Naive thymus-derived CD4-positive, alpha-beta T cell (primary cell): ENCODE measurements at regions not wholly inside any gene's neighbourhood (a gene's known extent, or its start where the extent isn't known, plus 50 kb on each side); places are given as distances from the start of the nearest gene placed in this dataset.

Experiments used
- ATAC-seq: fragments of 150-1000 bp; cut with Tn5 transposase; 2 replicates; pipeline ENCODE4 v1.10.0; 2021; ENCODE audit warnings: mild to moderate bottlenecking, moderate library complexity
- CTCF ChIA-PET: fragments of 350-600 bp; sonication (Branson Sonifier 250); formaldehyde crosslinking; loops from one replicate; lab custom pipeline; 2021; ENCODE audit warnings: antibody characterized with exemption; lab: Charles Lee
- POLR2A ChIA-PET: fragments of 350-600 bp; sonication (Branson Sonifier 250); formaldehyde crosslinking; loops from one replicate; lab custom pipeline; 2021; ENCODE audit warnings: antibody characterized with exemption, inconsistent platforms; lab: Charles Lee
- DNase-seq, 9 donors: peaks; one replicate each; pipeline versions ENCODE4 v3.0.0 to v3.0.0-alpha.2; 2020 to 2022; ENCODE audit warnings: mixed read lengths in 1 of 9
- H3K27ac ChIP-seq: one replicate; pipeline ENCODE4 v1.7.0; 2013; ENCODE audit warnings: mild to moderate bottlenecking, low read depth, low read length, moderate library complexity
- H3K27me3 ChIP-seq, 2 donors: one replicate each; pipeline ENCODE4 v1.7.0; 2013; ENCODE audit warnings: low read length in 2 of 2, mild to moderate bottlenecking in 2 of 2, moderate library complexity in 2 of 2; ENCODE audit not compliant: control insufficient read depth in 2 of 2, insufficient read depth in 2 of 2
- H3K36me3 ChIP-seq, 3 experiments: 1 replicate in 2 of 3; 2 replicates in 1 of 3; pipeline ENCODE4 v1.7.0; 2013; ENCODE audit warnings: low read length in 3 of 3, mild to moderate bottlenecking in 3 of 3, moderate library complexity in 1 of 3; ENCODE audit not compliant: insufficient read depth in 3 of 3, control insufficient read depth in 2 of 3
- H3K4me1 ChIP-seq, 2 donors: one replicate each; pipeline ENCODE4 v1.7.0; 2013; ENCODE audit warnings: low read length in 2 of 2, mild to moderate bottlenecking in 2 of 2, moderate library complexity in 1 of 2; ENCODE audit not compliant: control insufficient read depth in 2 of 2, insufficient read depth in 2 of 2
- H3K4me3 ChIP-seq: 2 replicates; pipeline ENCODE4 v1.7.0; 2013; ENCODE audit warnings: mild to moderate bottlenecking, low read length
- H3K9me3 ChIP-seq, 3 experiments: 1 replicate in 2 of 3; 2 replicates in 1 of 3; pipeline ENCODE4 v1.7.0; 2013; ENCODE audit warnings: low read length in 3 of 3; ENCODE audit not compliant: control insufficient read depth in 2 of 3
- H3K27ac Mint-ChIP-seq, 9 donors: one replicate each; pipeline ENCODE4 v1.8.0; 2020 to 2022; ENCODE audit warnings: mixed read lengths in 9 of 9, mild to moderate bottlenecking in 8 of 9, moderate library complexity in 5 of 9, inconsistent platforms in 2 of 9
- H3K27me3 Mint-ChIP-seq, 5 donors: one replicate each; pipeline ENCODE4 v1.8.0; 2021 to 2022; ENCODE audit warnings: mixed read lengths in 5 of 5, mild to moderate bottlenecking in 1 of 5
- H3K36me3 Mint-ChIP-seq, 5 donors: one replicate each; pipeline ENCODE4 v1.8.0; 2020 to 2022; ENCODE audit warnings: mixed read lengths in 5 of 5, mild to moderate bottlenecking in 3 of 5, inconsistent platforms in 1 of 5
- H3K4me1 Mint-ChIP-seq, 7 donors: one replicate each; pipeline ENCODE4 v1.8.0; 2020 to 2022; ENCODE audit warnings: mixed read lengths in 7 of 7, mild to moderate bottlenecking in 3 of 7, inconsistent platforms in 1 of 7
- H3K4me3 Mint-ChIP-seq, 10 donors: one replicate each; pipeline ENCODE4 v1.8.0; 2020 to 2022; ENCODE audit warnings: mild to moderate bottlenecking in 10 of 10, mixed read lengths in 10 of 10, moderate library complexity in 6 of 10, inconsistent platforms in 2 of 10
- H3K9me3 Mint-ChIP-seq, 11 donors: one replicate each; pipeline ENCODE4 v1.8.0; 2020 to 2022; ENCODE audit warnings: mixed read lengths in 11 of 11, mild to moderate bottlenecking in 4 of 11, inconsistent platforms in 1 of 11, moderate library complexity in 1 of 11
- intact Hi-C, 2 donors: fragments of 100-400 bp; cut with micrococcal nuclease; formaldehyde crosslinking; loops; one replicate each; pipeline ENCODE4 v1.15.1; 2023

GRCh38 chr1:4101459-4102161 lies 201.5 kb upstream of the C1orf174 start:
- Mint-ChIP-seq H3K27ac (no peak overlapping the region), H3K27me3 (peaks cover 0 to 20% (median 6%) of the 10 kb centered on the region in 5 donors), H3K36me3 (peaks cover 0 to under 1% (median 0%) of the 10 kb centered on the region in 5 donors), H3K4me3 (no peak overlapping the region), H3K4me1 (no peaks in the 10 kb centered on the region), H3K9me3 (peaks cover 0 to 5% (median 3%) of the 10 kb centered on the region in 11 donors)
- H3K36me3 ChIP-seq = no peaks in the 10 kb centered on the region
- H3K9me3 ChIP-seq = peaks cover 0 to 4% (median 0%) of the 10 kb centered on the region in 3 experiments
- no peak overlapping the region for H3K27ac ChIP-seq
- H3K4me3 ChIP-seq = no peak overlapping the region
- ATAC-seq (no peak), DNase-seq (no peak)
- intact Hi-C loops = no loop called here
- no peaks in the 10 kb centered on the region for H3K4me1 ChIP-seq
- ChIA-PET CTCF (no interaction called here), POLR2A (no interaction called here)
- no peaks in the 10 kb centered on the region for H3K27me3 ChIP-seq

GRCh38 chr1:4105300-4105880 lies 205.3 kb upstream of the C1orf174 start:
- no peak for DNase-seq

GRCh38 chr1:4106731-4107130 lies 206.7 kb upstream of the C1orf174 start:
- ChIA-PET POLR2A (no interaction called here), CTCF (no interaction called here)
- ATAC-seq (no peak), DNase-seq (no peak)
- peaks cover 0 to 26% (median 4%) of the 10 kb centered on the region in 5 donors for H3K27me3 Mint-ChIP-seq
- no peak overlapping the region for H3K27ac ChIP-seq
- no peak overlapping the region for H3K27ac Mint-ChIP-seq
- intact Hi-C loops = no loop called here
- no peaks in the 10 kb centered on the region for H3K4me1 ChIP-seq
- no peaks in the 10 kb centered on the region for H3K9me3 ChIP-seq
- no peaks in the 10 kb centered on the region for H3K36me3 ChIP-seq
- H3K27me3 ChIP-seq = no peaks in the 10 kb centered on the region
- no peaks in the 10 kb centered on the region for H3K4me1 Mint-ChIP-seq
- H3K36me3 Mint-ChIP-seq = no peaks in the 10 kb centered on the region
- H3K4me3 Mint-ChIP-seq = no peak overlapping the region
- no peak overlapping the region for H3K4me3 ChIP-seq
- peaks cover 0 to 7% (median 0%) of the 10 kb centered on the region in 11 donors for H3K9me3 Mint-ChIP-seq

More at GRCh38 chr1:4105300-4105880, 205.3 kb upstream of the C1orf174 start:
- no peaks in the 10 kb centered on the region for H3K36me3 ChIP-seq
- H3K4me1 ChIP-seq = no peaks in the 10 kb centered on the region
- no peaks in the 10 kb centered on the region for H3K9me3 ChIP-seq
- POLR2A ChIA-PET = no interaction called here
- intact Hi-C loops = no loop called here
- no peak for ATAC-seq
- H3K4me3 Mint-ChIP-seq = no peak overlapping the region
- no peak overlapping the region for H3K27ac Mint-ChIP-seq
- H3K27me3 ChIP-seq = no peaks in the 10 kb centered on the region
- no peak overlapping the region for H3K4me3 ChIP-seq
- peaks cover 0 to 32% (median 4%) of the 10 kb centered on the region in 5 donors for H3K27me3 Mint-ChIP-seq
- H3K9me3 Mint-ChIP-seq = peaks cover 0 to 3% (median 0%) of the 10 kb centered on the region in 11 donors
- H3K27ac ChIP-seq = no peak overlapping the region
- CTCF ChIA-PET = no interaction called here
- H3K4me1 Mint-ChIP-seq = no peaks in the 10 kb centered on the region
- H3K36me3 Mint-ChIP-seq = no peaks in the 10 kb centered on the region

- intact Hi-C loops = no loop called here
- no peak for ATAC-seq
- H3K9me3 ChIP-seq = no peaks in the 10 kb centered on the region
- H3K4me3 ChIP-seq = no peak overlapping the region
- no peak overlapping the region for H3K27ac ChIP-seq
- DNase-seq = no peak
- H3K4me1 ChIP-seq = no peaks in the 10 kb centered on the region
- no peaks in the 10 kb centered on the region for H3K27me3 ChIP-seq
- ChIA-PET CTCF (no interaction called here), POLR2A (no interaction called here)
- H3K9me3 Mint-ChIP-seq = peaks cover 0 to 7% (median 0%) of the 10 kb centered on the region in 11 donors
- H3K27me3 Mint-ChIP-seq = peaks cover 0 to 21% (median 4%) of the 10 kb centered on the region in 5 donors
- no peaks in the 10 kb centered on the region for H3K36me3 ChIP-seq
- H3K36me3 Mint-ChIP-seq = no peaks in the 10 kb centered on the region
- no peak overlapping the region for H3K27ac Mint-ChIP-seq
- H3K4me3 Mint-ChIP-seq = no peak overlapping the region
- no peaks in the 10 kb centered on the region for H3K4me1 Mint-ChIP-seq
These were observed 207.2 kb upstream of the C1orf174 start for GRCh38 chr1:4107291-4107690.

GRCh38 chr1:4108331-4108730 lies 208.3 kb upstream of the C1orf174 start:
- intact Hi-C loops = no loop called here
- no peak overlapping the region for H3K27ac ChIP-seq
- Mint-ChIP-seq H3K27me3 (peaks cover 0 to 22% (median 4%) of the 10 kb centered on the region in 5 donors), H3K9me3 (peaks cover 0 to 16% (median 2%) of the 10 kb centered on the region in 11 donors), H3K36me3 (no peaks in the 10 kb centered on the region), H3K27ac (no peak overlapping the region), H3K4me3 (no peak overlapping the region), H3K4me1 (no peaks in the 10 kb centered on the region)
- H3K9me3 ChIP-seq = no peaks in the 10 kb centered on the region
- H3K4me1 ChIP-seq = no peaks in the 10 kb centered on the region
- CTCF ChIA-PET = no interaction called here
- ATAC-seq = no peak
- POLR2A ChIA-PET = interaction anchor here (0.6 kb wide), 1 partner anchor 157 kb away, joined by 5 read pairs; no protein-coding TSS in a partner anchor
- no peak overlapping the region for H3K4me3 ChIP-seq
- DNase-seq = peak in 1 of 9 donors; percentile 5
- H3K36me3 ChIP-seq = no peaks in the 10 kb centered on the region
- H3K27me3 ChIP-seq = no peaks in the 10 kb centered on the region

- ChIA-PET POLR2A (interaction anchor here (0.6 kb wide), 1 partner anchor 158 kb away, joined by 5 read pairs; no protein-coding TSS in a partner anchor), CTCF (no interaction called here)
- Mint-ChIP-seq H3K27me3 (peaks cover 0 to 22% (median 4%) of the 10 kb centered on the region in 5 donors), H3K9me3 (peaks cover 0 to 23% (median 5%) of the 10 kb centered on the region in 11 donors), H3K4me3 (no peak overlapping the region), H3K4me1 (no peaks in the 10 kb centered on the region), H3K36me3 (no peaks in the 10 kb centered on the region), H3K27ac (no peak overlapping the region)
- DNase-seq (peak in 1 of 9 donors; percentile 4), ATAC-seq (no peak)
- Histone ChIP-seq H3K27ac (no peak overlapping the region), H3K9me3 (no peaks in the 10 kb centered on the region), H3K4me1 (no peaks in the 10 kb centered on the region), H3K4me3 (no peak overlapping the region), H3K27me3 (no peaks in the 10 kb centered on the region), H3K36me3 (no peaks in the 10 kb centered on the region)
- intact Hi-C loops = no loop called here
These were observed 208.9 kb upstream of the C1orf174 start for GRCh38 chr1:4108758-4109627.
